Lower lobe of right lung (tissue), 2 donors: ENCODE measurements at regions not wholly inside any gene's neighbourhood (a gene's known extent, or its start where the extent isn't known, plus 50 kb on each side); places are given as distances from the start of the nearest gene placed in this dataset.

Source experiments
- ATAC-seq, 2 donors: fragments of 200-7000 bp; cut with Tn5 transposase; one replicate each; pipeline ENCODE4 v1.9.1; 2020 to 2022; ENCODE audit warnings: mild to moderate bottlenecking in 2 of 2, moderate library complexity in 2 of 2
- DNase-seq: peaks from one replicate; pipeline ENCODE4 v3.0.0-alpha.2; 2020
- H3K27ac ChIP-seq: fragments of 200-600 bp; one replicate; pipeline ENCODE4 v1.8.0; 2022
- H3K27me3 ChIP-seq: fragments of 200-600 bp; one replicate; pipeline ENCODE4 v1.8.0; 2022; ENCODE audit warnings: low read depth
- H3K36me3 ChIP-seq: fragments of 200-600 bp; one replicate; pipeline ENCODE4 v1.8.0; 2022; ENCODE audit warnings: mild to moderate bottlenecking
- H3K4me1 ChIP-seq: fragments of 200-600 bp; one replicate; pipeline ENCODE4 v1.8.0; 2022
- H3K4me3 ChIP-seq: fragments of 200-600 bp; one replicate; pipeline ENCODE4 v1.8.0; 2022; ENCODE audit warnings: mild to moderate bottlenecking
- H3K9me3 ChIP-seq: fragments of 200-600 bp; one replicate; pipeline ENCODE4 v1.8.0; 2022
- intact Hi-C: fragments of 100-400 bp; cut with DNase I; formaldehyde crosslinking; loops from one replicate; pipeline ENCODE4 v1.11.0; 2022
- TF ChIP-seq, protein P1 (sequence below): fragments of 200-600 bp; IDR thresholded peaks from one replicate; pipeline ENCODE4 v1.8.0; 2022; ENCODE audit warnings: antibody characterized with exemption, mild to moderate bottlenecking
- donor health status: DM: no; HTN: yes; CAD: no; lungs with severe emphysema.

- peaks cover 4% of the 10 kb centered on the region for H3K27me3 ChIP-seq
- H3K27ac ChIP-seq = no peak overlapping the region
- DNase-seq = no peak
- no peak for ATAC-seq
- H3K4me3 ChIP-seq = no peak overlapping the region
- no peaks in the 10 kb centered on the region for H3K4me1 ChIP-seq
- intact Hi-C loops = no loop called here
- TF ChIP-seq, protein P1, sequence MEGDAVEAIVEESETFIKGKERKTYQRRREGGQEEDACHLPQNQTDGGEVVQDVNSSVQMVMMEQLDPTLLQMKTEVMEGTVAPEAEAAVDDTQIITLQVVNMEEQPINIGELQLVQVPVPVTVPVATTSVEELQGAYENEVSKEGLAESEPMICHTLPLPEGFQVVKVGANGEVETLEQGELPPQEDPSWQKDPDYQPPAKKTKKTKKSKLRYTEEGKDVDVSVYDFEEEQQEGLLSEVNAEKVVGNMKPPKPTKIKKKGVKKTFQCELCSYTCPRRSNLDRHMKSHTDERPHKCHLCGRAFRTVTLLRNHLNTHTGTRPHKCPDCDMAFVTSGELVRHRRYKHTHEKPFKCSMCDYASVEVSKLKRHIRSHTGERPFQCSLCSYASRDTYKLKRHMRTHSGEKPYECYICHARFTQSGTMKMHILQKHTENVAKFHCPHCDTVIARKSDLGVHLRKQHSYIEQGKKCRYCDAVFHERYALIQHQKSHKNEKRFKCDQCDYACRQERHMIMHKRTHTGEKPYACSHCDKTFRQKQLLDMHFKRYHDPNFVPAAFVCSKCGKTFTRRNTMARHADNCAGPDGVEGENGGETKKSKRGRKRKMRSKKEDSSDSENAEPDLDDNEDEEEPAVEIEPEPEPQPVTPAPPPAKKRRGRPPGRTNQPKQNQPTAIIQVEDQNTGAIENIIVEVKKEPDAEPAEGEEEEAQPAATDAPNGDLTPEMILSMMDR = no peak
- no peaks in the 10 kb centered on the region for H3K36me3 ChIP-seq
- no peaks in the 10 kb centered on the region for H3K9me3 ChIP-seq
Observed at GRCh38 chr9:86525182-86525581, 171.0 kb upstream of the TUT7 start.

DNA sequence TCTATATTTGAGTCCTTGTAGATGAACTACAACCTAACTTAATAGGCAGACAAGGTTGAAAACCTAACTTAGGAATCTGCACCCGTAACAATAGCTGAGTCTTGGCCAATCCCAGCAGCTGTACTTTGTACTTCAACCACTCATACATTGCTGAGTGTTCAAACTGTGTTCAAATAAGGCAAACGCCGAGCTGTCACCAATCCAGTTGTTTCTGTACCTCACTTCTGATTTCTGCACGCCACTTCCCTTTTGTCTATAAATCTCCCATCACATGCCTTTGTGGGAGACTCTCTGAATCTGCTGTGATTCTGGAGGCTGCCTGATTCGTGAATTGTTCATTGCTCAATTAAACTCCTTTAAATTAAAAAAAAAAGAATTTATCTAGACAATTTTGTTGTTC lies 167.8 kb upstream of the TUT7 start:
- ATAC-seq (no peak), DNase-seq (no peak)
- Histone ChIP-seq H3K4me1 (no peaks in the 10 kb centered on the region), H3K4me3 (no peak overlapping the region), H3K36me3 (no peaks in the 10 kb centered on the region), H3K9me3 (no peaks in the 10 kb centered on the region), H3K27ac (no peak overlapping the region), H3K27me3 (peaks cover 4% of the 10 kb centered on the region)
- intact Hi-C loops = no loop called here
- TF ChIP-seq, protein P1 = no peak

- Histone ChIP-seq H3K4me3 (no peak overlapping the region), H3K36me3 (no peaks in the 10 kb centered on the region), H3K27me3 (peaks cover 5% of the 10 kb centered on the region), H3K9me3 (no peaks in the 10 kb centered on the region), H3K27ac (no peak overlapping the region), H3K4me1 (no peaks in the 10 kb centered on the region)
- TF ChIP-seq, protein P1 = no peak
- DNase-seq (no peak), ATAC-seq (no peak)
- intact Hi-C loops = no loop called here
Observed at GRCh38 chr9:86521322-86521721, 167.1 kb upstream of the TUT7 start.

- DNase-seq (no peak), ATAC-seq (no peak)
- Histone ChIP-seq H3K27ac (no peak overlapping the region), H3K36me3 (no peaks in the 10 kb centered on the region), H3K27me3 (peaks cover 8% of the 10 kb centered on the region), H3K4me1 (no peaks in the 10 kb centered on the region), H3K9me3 (no peaks in the 10 kb centered on the region), H3K4me3 (no peak overlapping the region)
- intact Hi-C loops = no loop called here
- TF ChIP-seq, protein P1 = no peak
Observed at GRCh38 chr9:86519066-86519615, 164.9 kb upstream of the TUT7 start.

DNA sequence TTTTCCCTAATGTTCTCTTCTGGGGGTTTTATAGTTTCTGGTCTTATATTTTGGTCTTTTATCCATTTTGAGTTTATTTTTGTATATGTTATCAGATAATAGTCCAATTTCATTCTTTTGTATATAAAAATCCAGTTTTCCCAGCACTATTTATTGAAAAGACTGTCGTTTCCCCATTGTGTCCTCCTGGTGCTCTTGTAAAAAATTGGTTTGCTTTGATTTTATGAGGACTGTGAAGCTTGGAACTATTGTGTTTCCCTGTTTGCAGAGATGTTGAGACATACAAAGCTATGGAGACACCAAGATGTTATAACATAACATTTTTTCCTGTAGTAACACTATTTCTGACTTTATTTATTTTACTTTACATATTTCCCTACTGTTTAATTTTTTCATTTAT lies 163.3 kb upstream of the TUT7 start:
- DNase-seq = no peak
- TF ChIP-seq, protein P1 = no peak
- H3K27ac ChIP-seq = no peak overlapping the region

GRCh38 chr9:86516564-86516963 lies 162.4 kb upstream of the TUT7 start:
- Histone ChIP-seq H3K36me3 (no peaks in the 10 kb centered on the region), H3K4me1 (no peaks in the 10 kb centered on the region), H3K4me3 (no peak overlapping the region), H3K27me3 (peaks cover 8% of the 10 kb centered on the region), H3K27ac (no peak overlapping the region), H3K9me3 (no peaks in the 10 kb centered on the region)
- ATAC-seq (peak in 1 of 2 donors; percentile 32), DNase-seq (no peak)
- TF ChIP-seq, protein P1 = no peak
- intact Hi-C loops = no loop called here

More for the DNA sequence above, 163.3 kb upstream of the TUT7 start:
- H3K36me3 ChIP-seq = no peaks in the 10 kb centered on the region
- H3K27me3 ChIP-seq = peaks cover 8% of the 10 kb centered on the region
- intact Hi-C loops = no loop called here
- H3K4me3 ChIP-seq = no peak overlapping the region
- no peaks in the 10 kb centered on the region for H3K9me3 ChIP-seq
- ATAC-seq = no peak
- H3K4me1 ChIP-seq = no peaks in the 10 kb centered on the region
